HCT116 (cell line): ENCODE measurements at regions not wholly inside any gene's neighbourhood (a gene's known extent, or its start where the extent isn't known, plus 50 kb on each side); places are given as distances from the start of the nearest gene placed in this dataset.

Experiments
- ATAC-seq: fragments of 200-7000 bp; cut with Tn5 transposase; 2 replicates; pipeline ENCODE4 v1.9.1; 2020; ENCODE audit warnings: mild to moderate bottlenecking, moderate library complexity
- BruUV-seq: library from RNA; stranded (reverse); fragments of 400-500 nt; replicated peaks from 2 replicates; lab custom pipeline; 2021; lab: Mats Ljungman, UMichigan
- CTCF ChIA-PET: fragments of 300-600 bp; sonication (Branson Sonifier 250); formaldehyde crosslinking; loops from one replicate; lab custom pipeline; 2021; ENCODE audit warnings: antibody characterized with exemption; lab: Charles Lee
- POLR2A ChIA-PET: fragments of 300-600, 350-600 bp; sonication (Branson Sonifier 250); formaldehyde crosslinking; loops from one replicate; lab custom pipeline; 2021; ENCODE audit warnings: antibody characterized with exemption; lab: Charles Lee
- RAD21 ChIA-PET, 2 experiments: fragments of 300-600 bp; sonication (Branson Sonifier 250); formaldehyde crosslinking; loops; one replicate each; lab custom pipeline; 2023; ENCODE audit warnings: low total read pairs in 2 of 2; ENCODE audit not compliant: uncharacterized antibody in 2 of 2, unreplicated experiment in 2 of 2, low non-redundant PET in 1 of 2; lab: Charles Lee
- DNase-seq: peaks from one replicate; pipeline ENCODE4 v3.0.0-alpha.2; 2010; ENCODE audit warnings: low read depth, low spot score
- H2AFZ ChIP-seq: fragments of 200-600 bp; shearing (Covaris generic), sonication (generic); 2 replicates; pipeline ENCODE4 v1.6.1; 2017; ENCODE audit warnings: low read depth, mixed run types, mixed read lengths, antibody characterized with exemption, low read length; ENCODE audit not compliant: poor library complexity, severe bottlenecking
- H3K27ac ChIP-seq: 2 replicates; pipeline ENCODE4 v1.5.1; 2012; ENCODE audit warnings: low read depth, low read length
- H3K27me3 ChIP-seq: fragments of 200-600 bp; sonication (generic); 2 replicates; pipeline ENCODE4 v1.6.1; 2016; ENCODE audit warnings: mixed run types, low read length, mixed read lengths; ENCODE audit not compliant: insufficient read depth
- H3K36me3 ChIP-seq, 2 experiments: fragments of 200-500 bp in 1 of 2; fragments of 200-600 bp in 1 of 2; sonication (Bioruptor generic) in 1 of 2; sonication (generic) in 1 of 2; 2 replicates each; pipeline versions ENCODE4 v1.5.1 to v1.6.1; 2014 to 2016; ENCODE audit warnings: low read length in 2 of 2, inconsistent platforms in 1 of 2, mixed read lengths in 1 of 2, mixed run types in 1 of 2; ENCODE audit not compliant: insufficient read depth in 2 of 2, control insufficient read depth in 1 of 2
- H3K4me1 ChIP-seq, 2 experiments: fragments of 200-600 bp in 1 of 2; sonication (generic) in 1 of 2; 2 replicates each; pipeline versions ENCODE4 v1.5.1 to v1.6.1; 2012 to 2017; ENCODE audit warnings: low read length in 2 of 2, inconsistent platforms in 1 of 2, mild to moderate bottlenecking in 1 of 2, mixed read lengths in 1 of 2, mixed run types in 1 of 2, moderate library complexity in 1 of 2; ENCODE audit not compliant: insufficient read depth in 2 of 2, control insufficient read depth in 1 of 2
- H3K4me2 ChIP-seq: fragments of 200-600 bp; sonication (generic); 2 replicates; pipeline ENCODE4 v1.6.1; 2017; ENCODE audit warnings: mixed run types, low read length, mixed read lengths
- H3K4me3 ChIP-seq, 2 experiments: fragments of 200-600 bp in 1 of 2; sonication (generic) in 1 of 2; replicated peaks in 1 of 2; 2 replicates each; pipeline ENCODE4 v1.5.1; 2011 to 2016; ENCODE audit warnings: low read length in 2 of 2, control low read depth in 1 of 2, low read depth in 1 of 2, mild to moderate bottlenecking in 1 of 2, mixed read lengths in 1 of 2, mixed run types in 1 of 2
- H3K79me2 ChIP-seq: fragments of 200-600 bp; sonication (generic); 2 replicates; pipeline ENCODE4 v1.6.1; 2017; ENCODE audit warnings: mild to moderate bottlenecking, mixed run types, low read length, moderate library complexity, mixed read lengths; ENCODE audit not compliant: insufficient read depth
- H3K9ac ChIP-seq: fragments of 200-600 bp; sonication (generic); 2 replicates; pipeline ENCODE4 v1.6.1; 2016; ENCODE audit warnings: low read length, mixed read lengths
- H3K9me2 ChIP-seq: fragments of 200-600 bp; sonication (generic), shearing (Covaris generic); 2 replicates; pipeline ENCODE4 v1.6.1; 2017; ENCODE audit warnings: mixed run types, mild to moderate bottlenecking, moderate library complexity; ENCODE audit not compliant: insufficient read depth
- H3K9me3 ChIP-seq, 2 experiments: fragments of 200-500 bp in 1 of 2; fragments of 200-600 bp in 1 of 2; sonication (Bioruptor generic) in 1 of 2; sonication (generic) in 1 of 2; 2 replicates each; pipeline ENCODE4 v1.6.1; 2014 to 2017; ENCODE audit warnings: low read length in 2 of 2, mixed read lengths in 2 of 2, inconsistent platforms in 1 of 2, low read depth in 1 of 2, mild to moderate bottlenecking in 1 of 2, mixed run types in 1 of 2, moderate library complexity in 1 of 2; ENCODE audit not compliant: control insufficient read depth in 1 of 2, insufficient read depth in 1 of 2
- H4K20me1 ChIP-seq: fragments of 200-600 bp; sonication (generic), shearing (Covaris generic); 2 replicates; pipeline ENCODE4 v1.6.1; 2017; ENCODE audit warnings: mixed run types, mild to moderate bottlenecking, moderate library complexity; ENCODE audit not compliant: insufficient read depth
- ATF3 ChIP-seq: IDR thresholded peaks from 2 replicates; pipeline ENCODE4 v1.6.1; 2012
- CBX3 ChIP-seq: IDR thresholded peaks from 2 replicates; pipeline ENCODE4 v1.6.1; 2012; ENCODE audit warnings: low read depth
- CEBPB ChIP-seq: IDR thresholded peaks from 2 replicates; pipeline ENCODE4 v1.6.1; 2012; ENCODE audit warnings: low read depth
- CTCF ChIP-seq, 3 experiments: fragments of 200-600 bp in 1 of 3; sonication (generic) in 1 of 3; IDR thresholded peaks in 2 of 3; conservative IDR thresholded peaks in 1 of 3; 2 replicates each; pipeline ENCODE4 v1.5.1; 2012 to 2017; ENCODE audit warnings: low read depth in 2 of 3, low read length in 2 of 3, antibody characterized with exemption in 1 of 3, borderline replicate concordance in 1 of 3, control low read depth in 1 of 3, mild to moderate bottlenecking in 1 of 3, mixed read lengths in 1 of 3, mixed run types in 1 of 3, moderate library complexity in 1 of 3; ENCODE audit not compliant: insufficient read depth in 1 of 3
- EGR1 ChIP-seq: IDR thresholded peaks from 2 replicates; pipeline ENCODE4 v1.6.1; 2012; ENCODE audit warnings: low read depth
- EZH2phosphoT487 ChIP-seq: fragments of 200-600 bp; IDR thresholded peaks from 2 replicates; pipeline ENCODE4 v1.6.1; 2018; ENCODE audit warnings: antibody characterized with exemption, borderline replicate concordance
- FOSL1 ChIP-seq: IDR thresholded peaks from 2 replicates; pipeline ENCODE4 v1.6.1; 2012; ENCODE audit warnings: low read depth
- JUND ChIP-seq: IDR thresholded peaks from 2 replicates; pipeline ENCODE4 v1.6.1; 2012
- POLR2A ChIP-seq: IDR thresholded peaks from 2 replicates; pipeline ENCODE4 v1.7.0; 2011; ENCODE audit warnings: borderline replicate concordance; ENCODE audit not compliant: insufficient read depth, insufficient read length; ENCODE audit errors: extremely low read depth
- RAD21 ChIP-seq: IDR thresholded peaks from 2 replicates; pipeline ENCODE4 v1.6.1; 2012; ENCODE audit warnings: low read depth, mild to moderate bottlenecking
- REST ChIP-seq: IDR thresholded peaks from 2 replicates; pipeline ENCODE4 v1.6.1; 2012; ENCODE audit warnings: low read depth
- SIN3A ChIP-seq: IDR thresholded peaks from 2 replicates; pipeline ENCODE4 v1.6.1; 2012; ENCODE audit warnings: low read depth
- SRF ChIP-seq: IDR thresholded peaks from 2 replicates; pipeline ENCODE4 v1.6.1; 2012; ENCODE audit warnings: low read depth
- TCF7L2 ChIP-seq: IDR thresholded peaks from 2 replicates; pipeline ENCODE4 v1.7.0; 2011; ENCODE audit warnings: borderline replicate concordance, inconsistent platforms; ENCODE audit not compliant: insufficient read depth, insufficient read length; ENCODE audit errors: extremely low read depth
- YY1 ChIP-seq: IDR thresholded peaks from 2 replicates; pipeline ENCODE4 v1.6.1; 2011; ENCODE audit warnings: low read length, low read depth, moderate library complexity, mild to moderate bottlenecking; ENCODE audit not compliant: insufficient replicate concordance; ENCODE audit errors: extremely low read depth
- ZBTB33 ChIP-seq: IDR thresholded peaks from 2 replicates; pipeline ENCODE4 v1.6.1; 2011; ENCODE audit warnings: mild to moderate bottlenecking, low read length, moderate library complexity; ENCODE audit not compliant: insufficient replicate concordance; ENCODE audit errors: extremely low read depth
- ZFX ChIP-seq: fragments of 450-650 bp; IDR thresholded peaks from 2 replicates; pipeline ENCODE4 v1.6.1; 2017
- ZNF274 ChIP-seq: fragments of 200-500 bp; sonication (Bioruptor generic); IDR thresholded peaks from 2 replicates; pipeline ENCODE4 v1.6.1; 2014; ENCODE audit warnings: mild to moderate bottlenecking, low read depth, low read length, inconsistent platforms
- intact Hi-C: fragments of 100-400 bp; cut with micrococcal nuclease; formaldehyde crosslinking; loops from 2 replicates; pipeline ENCODE4 v1.10.0; 2022

DNA sequence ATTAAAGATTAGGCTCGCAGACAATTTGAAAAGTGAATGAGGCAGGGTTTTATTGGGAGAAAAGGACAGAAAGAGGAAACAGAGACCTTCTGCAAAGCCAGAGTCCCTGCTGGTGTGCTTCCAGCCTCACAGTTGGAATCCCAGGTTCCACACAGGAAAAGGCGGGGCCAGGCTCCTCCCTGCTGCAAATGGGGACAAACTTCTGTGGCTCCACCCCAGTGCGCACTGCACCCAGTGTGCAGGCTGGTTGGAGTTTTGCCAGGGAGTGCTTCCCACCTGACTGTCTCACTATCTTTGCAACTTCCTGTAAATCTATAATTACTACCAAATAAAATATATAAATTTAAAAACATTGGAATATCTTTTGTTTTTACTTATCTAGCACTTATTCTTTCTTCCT, 386.0 kb upstream of the GRIN3A start:
- Histone ChIP-seq H3K27me3 (no peaks in the 10 kb centered on the region), H3K9ac (no peak overlapping the region), H3K9me3 (0 out of 4 replicates have a peak, but pooled peaks cover 0 to 3% of the 10 kb centered on the region in 2 experiments), H4K20me1 (no peaks in the 10 kb centered on the region), H2AFZ (no peak overlapping the region), H3K4me1 (no peaks in the 10 kb centered on the region), H3K79me2 (no peaks in the 10 kb centered on the region), H3K4me3 (no peak overlapping the region), H3K9me2 (no peaks in the 10 kb centered on the region), H3K27ac (no peak overlapping the region), H3K4me2 (no peak overlapping the region), H3K36me3 (no peaks in the 10 kb centered on the region)
- DNase-seq, result no peak
- ChIA-PET CTCF (no interaction called here), POLR2A (no interaction called here), RAD21 (no interaction called here)
- intact Hi-C loops, result no loop called here
- ATAC-seq, result no peak
- no TSS peak for BruUV-seq
- TF ChIP-seq FOSL1, result no peak
- TF ChIP-seq EGR1, result no peak
- TF ChIP-seq EZH2phosphoT487, result no peak
- no peak for TF ChIP-seq REST
- TF ChIP-seq ATF3, result no peak
- TF ChIP-seq TCF7L2, result no peak
- TF ChIP-seq RAD21, result no peak
- TF ChIP-seq SIN3A, result no peak
- no peak for TF ChIP-seq SRF
- no peak for TF ChIP-seq YY1
- TF ChIP-seq CEBPB, result no peak
- TF ChIP-seq POLR2A, result no peak
- TF ChIP-seq ZNF274, result no peak
- no peak for TF ChIP-seq CTCF (IDR thresholded peaks at IDR 0.05 in 2 of 3, conservative IDR thresholded peaks at IDR 0.05 in 1 of 3; ENCODE audit: borderline replicate concordance in 1 of 3, insufficient read depth in 1 of 3, low read depth in 2 of 3, low read length in 2 of 3)
- TF ChIP-seq CBX3, result no peak
- TF ChIP-seq ZFX, result no peak
- TF ChIP-seq ZBTB33, result no peak
- TF ChIP-seq JUND, result no peak
